ENCODE measurements at regions not wholly inside any gene's neighbourhood (a gene's known extent, or its start where the extent isn't known, plus 50 kb on each side); places are given as distances from the start of the nearest gene placed in this dataset.
A peak's percentile ranks its signal among the peaks of the same experiment; 100 is the strongest.
"Not testable (repeated sequence)": the region's sequence is repeated elsewhere in the genome, so short reads cannot be mapped to it uniquely, and the experiment has no call there.

DNA sequence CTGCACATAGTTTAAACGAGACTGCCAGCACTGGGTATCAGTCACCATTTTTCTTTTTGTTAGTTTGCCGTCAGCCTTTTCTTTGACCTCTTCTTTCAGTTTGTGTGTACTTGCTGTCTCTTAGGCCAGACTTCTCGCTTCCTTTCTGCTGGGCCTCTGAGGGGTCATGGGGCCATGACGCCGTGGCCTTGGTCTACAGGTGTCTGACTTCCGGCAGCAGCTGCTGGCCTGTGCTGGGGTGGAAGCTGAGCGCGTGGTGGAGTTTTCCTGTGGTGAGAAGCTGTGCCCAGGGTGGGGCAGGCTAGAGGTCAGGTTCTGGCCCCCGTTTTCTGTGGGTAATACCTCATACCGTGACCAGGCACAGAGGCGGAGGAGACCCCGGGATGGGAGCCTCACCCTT, 101.6 kb upstream of the PZP start:
- intact Hi-C loops (cut with micrococcal nuclease; ENCODE audit: unreplicated experiment); H3K4me3 Mint-ChIP-seq (ENCODE audit: low read depth, unreplicated experiment); BruUV-seq (replicated peaks); CTCF ChIA-PET; H3K4me1 Mint-ChIP-seq (ENCODE audit: low read depth, unreplicated experiment); H3K27ac Mint-ChIP-seq (ENCODE audit: unreplicated experiment); DNase-seq; H3K36me3 Mint-ChIP-seq (ENCODE audit: insufficient read depth, unreplicated experiment); H3K9me3 Mint-ChIP-seq (ENCODE audit: low read depth, unreplicated experiment); H3K27me3 Mint-ChIP-seq (ENCODE audit: unreplicated experiment): not testable (repeated sequence)

DNA sequence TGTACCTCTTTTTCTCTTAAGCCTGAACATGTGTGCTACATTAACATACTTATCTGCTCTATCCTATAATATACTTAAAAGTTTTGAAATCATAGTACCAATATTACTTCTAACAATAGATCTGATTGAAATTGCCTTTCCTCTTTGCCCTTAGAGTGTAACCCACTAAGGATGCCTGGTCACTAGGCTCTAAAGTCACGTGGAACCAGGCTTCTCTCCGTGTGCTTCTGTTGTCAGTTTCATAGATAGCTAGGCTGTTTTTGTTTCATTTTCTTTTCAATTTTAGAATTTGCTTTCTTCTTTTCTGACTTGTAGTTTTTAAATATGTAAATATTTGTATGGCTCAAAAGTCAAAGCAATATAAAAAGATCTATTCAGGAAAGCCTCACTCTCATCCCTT, 100.5 kb upstream of the PZP start:
- H3K36me3 Mint-ChIP-seq (ENCODE audit: insufficient read depth, unreplicated experiment); CTCF ChIA-PET; DNase-seq; BruUV-seq (replicated peaks); H3K4me3 Mint-ChIP-seq (ENCODE audit: low read depth, unreplicated experiment); H3K27ac Mint-ChIP-seq (ENCODE audit: unreplicated experiment); intact Hi-C loops (cut with micrococcal nuclease; ENCODE audit: unreplicated experiment); H3K27me3 Mint-ChIP-seq (ENCODE audit: unreplicated experiment); H3K9me3 Mint-ChIP-seq (ENCODE audit: low read depth, unreplicated experiment); H3K4me1 Mint-ChIP-seq (ENCODE audit: low read depth, unreplicated experiment): not testable (repeated sequence)

DNA sequence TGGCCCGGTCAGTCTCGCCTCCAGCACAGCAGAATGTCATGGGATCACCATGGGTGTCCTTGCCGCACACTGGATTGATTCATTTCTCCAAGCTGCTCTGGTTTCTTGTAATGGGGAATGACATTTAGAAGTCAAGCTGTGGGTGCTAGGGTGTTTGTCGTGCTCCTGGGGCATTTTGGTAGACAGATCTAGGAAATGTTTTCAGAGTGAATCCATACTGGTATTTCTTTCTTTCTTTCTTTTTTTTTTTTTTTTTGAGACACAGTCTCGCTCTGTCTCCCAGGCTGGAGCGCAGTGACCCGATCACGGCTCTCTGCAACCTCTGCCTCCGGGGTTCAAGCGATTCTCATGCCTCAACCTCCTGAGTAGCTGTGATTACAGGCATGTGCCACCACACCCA, 100.0 kb upstream of the PZP start:
- DNase-seq; H3K27ac Mint-ChIP-seq (ENCODE audit: unreplicated experiment); H3K36me3 Mint-ChIP-seq (ENCODE audit: insufficient read depth, unreplicated experiment); CTCF ChIA-PET; H3K4me1 Mint-ChIP-seq (ENCODE audit: low read depth, unreplicated experiment); intact Hi-C loops (cut with micrococcal nuclease; ENCODE audit: unreplicated experiment); H3K4me3 Mint-ChIP-seq (ENCODE audit: low read depth, unreplicated experiment); BruUV-seq (replicated peaks); H3K9me3 Mint-ChIP-seq (ENCODE audit: low read depth, unreplicated experiment); H3K27me3 Mint-ChIP-seq (ENCODE audit: unreplicated experiment): not testable (repeated sequence)

DNA sequence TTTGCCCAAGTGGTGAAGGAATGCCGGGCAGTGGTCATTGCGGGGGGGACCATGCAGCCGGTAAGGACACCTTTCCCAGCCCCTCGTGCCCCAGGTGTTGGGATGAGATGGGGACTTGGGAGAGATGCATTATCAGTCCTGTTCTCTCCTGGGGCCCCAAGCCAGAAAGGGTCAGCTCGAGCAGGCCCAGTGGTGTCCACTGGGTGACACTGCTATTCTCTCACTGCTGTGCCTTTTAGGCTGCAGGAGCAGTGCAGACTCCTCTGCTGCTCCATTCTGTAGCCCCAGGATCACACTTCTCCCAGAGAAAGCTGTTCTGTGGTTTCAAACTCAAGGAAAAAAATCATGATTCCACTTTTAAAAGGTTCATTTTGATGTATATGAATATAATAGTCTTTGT, 99.1 kb upstream of the PZP start:
- DNase-seq; H3K4me1 Mint-ChIP-seq (ENCODE audit: low read depth, unreplicated experiment); BruUV-seq (replicated peaks); H3K27ac Mint-ChIP-seq (ENCODE audit: unreplicated experiment); CTCF ChIA-PET; H3K9me3 Mint-ChIP-seq (ENCODE audit: low read depth, unreplicated experiment); H3K36me3 Mint-ChIP-seq (ENCODE audit: insufficient read depth, unreplicated experiment); H3K4me3 Mint-ChIP-seq (ENCODE audit: low read depth, unreplicated experiment); intact Hi-C loops (cut with micrococcal nuclease; ENCODE audit: unreplicated experiment); H3K27me3 Mint-ChIP-seq (ENCODE audit: unreplicated experiment): not testable (repeated sequence)

DNA sequence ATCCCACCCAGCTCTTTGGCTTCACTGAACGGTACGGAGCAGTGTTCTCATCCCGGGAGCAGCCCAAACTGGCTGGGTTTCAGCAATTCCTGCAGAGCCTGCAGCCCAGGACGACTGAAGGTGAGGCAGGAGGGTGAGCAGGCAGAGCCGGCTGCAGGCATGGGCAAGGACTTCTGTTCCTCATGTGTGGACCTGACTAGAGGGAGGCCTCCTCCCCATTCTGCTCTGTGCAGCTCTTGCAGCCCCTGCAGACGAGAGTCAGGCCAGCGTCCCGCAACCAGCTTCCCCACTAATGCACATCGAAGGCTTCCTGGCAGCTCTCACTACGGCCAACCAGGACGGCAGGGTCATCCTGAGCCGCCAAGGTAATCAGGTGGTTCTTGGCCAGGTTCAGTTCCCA, 97.8 kb upstream of the PZP start:
- BruUV-seq (replicated peaks): not testable (repeated sequence)

DNA sequence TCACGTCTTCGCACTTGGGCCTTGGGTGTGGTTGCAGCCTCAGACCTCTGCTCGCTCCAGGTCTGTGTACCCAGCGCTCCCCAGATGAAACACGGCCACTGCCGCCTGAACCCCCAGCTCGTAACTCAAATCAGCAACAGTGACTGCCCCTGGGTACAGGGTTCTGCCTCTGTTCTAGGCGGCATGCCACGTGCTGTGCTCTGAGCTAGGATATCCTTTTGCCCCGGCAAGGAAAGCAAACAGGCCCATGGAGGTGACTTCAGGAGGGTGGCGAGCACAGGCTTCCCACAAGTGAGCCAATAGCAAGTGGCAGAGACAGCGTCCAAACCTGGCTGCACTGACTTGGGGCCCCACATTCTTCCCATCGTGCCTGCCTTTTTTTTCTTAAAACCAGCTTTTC, 96.3 kb upstream of the PZP start:
- H3K36me3 Mint-ChIP-seq (ENCODE audit: insufficient read depth, unreplicated experiment); H3K27ac Mint-ChIP-seq (ENCODE audit: unreplicated experiment); H3K4me3 Mint-ChIP-seq (ENCODE audit: low read depth, unreplicated experiment); H3K27me3 Mint-ChIP-seq (ENCODE audit: unreplicated experiment); intact Hi-C loops (cut with micrococcal nuclease; ENCODE audit: unreplicated experiment); DNase-seq; BruUV-seq (replicated peaks); CTCF ChIA-PET; H3K9me3 Mint-ChIP-seq (ENCODE audit: low read depth, unreplicated experiment); H3K4me1 Mint-ChIP-seq (ENCODE audit: low read depth, unreplicated experiment): not testable (repeated sequence)

More for the DNA sequence above, 97.8 kb upstream of the PZP start:
- H3K4me3 Mint-ChIP-seq (ENCODE audit: low read depth, unreplicated experiment); CTCF ChIA-PET; DNase-seq; intact Hi-C loops (cut with micrococcal nuclease; ENCODE audit: unreplicated experiment); H3K27me3 Mint-ChIP-seq (ENCODE audit: unreplicated experiment); H3K27ac Mint-ChIP-seq (ENCODE audit: unreplicated experiment); H3K36me3 Mint-ChIP-seq (ENCODE audit: insufficient read depth, unreplicated experiment); H3K4me1 Mint-ChIP-seq (ENCODE audit: low read depth, unreplicated experiment); H3K9me3 Mint-ChIP-seq (ENCODE audit: low read depth, unreplicated experiment): not testable (repeated sequence)

DNA sequence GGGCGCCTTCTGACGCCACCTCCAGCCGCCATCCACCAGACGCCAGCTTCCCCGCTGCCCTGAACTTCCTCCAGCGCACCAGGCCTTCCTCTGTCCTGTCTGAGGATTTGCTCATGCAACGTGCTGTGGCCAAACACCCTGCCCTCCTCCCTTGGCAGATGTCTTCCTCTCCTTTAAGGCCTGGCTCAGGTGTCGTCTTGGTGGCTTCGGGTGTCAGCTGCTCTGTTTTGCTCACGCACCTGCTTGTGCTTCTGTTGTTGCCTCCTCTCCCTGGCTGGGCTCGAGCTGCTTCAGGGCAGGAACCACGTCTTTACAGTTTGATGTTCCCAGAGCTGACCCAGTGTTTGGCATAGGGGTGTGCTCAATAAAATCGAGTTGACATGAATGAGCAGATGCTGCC, 87.7 kb upstream of the PZP start:
- intact Hi-C loops (cut with micrococcal nuclease; ENCODE audit: unreplicated experiment); BruUV-seq (replicated peaks); CTCF ChIA-PET; H3K27ac Mint-ChIP-seq (ENCODE audit: unreplicated experiment); DNase-seq; H3K27me3 Mint-ChIP-seq (ENCODE audit: unreplicated experiment); H3K36me3 Mint-ChIP-seq (ENCODE audit: insufficient read depth, unreplicated experiment); H3K4me3 Mint-ChIP-seq (ENCODE audit: low read depth, unreplicated experiment); H3K9me3 Mint-ChIP-seq (ENCODE audit: low read depth, unreplicated experiment); H3K4me1 Mint-ChIP-seq (ENCODE audit: low read depth, unreplicated experiment): not testable (repeated sequence)

DNA sequence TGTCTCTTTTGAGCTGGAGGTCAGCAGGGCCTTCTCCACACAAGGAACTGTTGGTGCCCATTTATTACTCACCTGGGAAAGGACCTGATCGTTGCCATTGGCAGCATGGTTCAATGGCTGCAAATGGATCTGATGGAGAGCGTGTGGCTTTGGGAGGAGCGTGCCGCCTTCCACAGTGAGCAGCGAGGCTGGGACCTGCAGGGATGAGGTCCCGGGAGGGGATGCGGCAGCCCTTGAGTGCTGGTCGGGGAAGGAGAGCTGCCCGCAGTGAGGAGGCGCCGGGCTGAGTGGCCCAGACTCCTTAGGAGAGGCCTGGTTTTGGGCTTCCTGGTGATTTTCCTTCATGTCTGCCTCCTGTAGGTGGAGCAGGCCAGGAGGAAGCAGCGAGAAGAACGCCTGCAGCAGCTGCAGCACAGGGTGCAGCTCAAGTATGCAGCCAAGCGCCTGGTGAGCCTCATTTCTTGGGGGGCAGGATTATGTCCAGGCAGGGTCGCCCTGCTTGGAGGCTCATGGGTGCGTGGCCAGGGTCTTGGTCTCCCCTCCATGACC, 86.0 kb upstream of the PZP start:
- H3K27me3 Mint-ChIP-seq (ENCODE audit: unreplicated experiment); H3K36me3 Mint-ChIP-seq (ENCODE audit: insufficient read depth, unreplicated experiment); intact Hi-C loops (cut with micrococcal nuclease; ENCODE audit: unreplicated experiment); CTCF ChIA-PET; H3K9me3 Mint-ChIP-seq (ENCODE audit: low read depth, unreplicated experiment); DNase-seq; H3K4me1 Mint-ChIP-seq (ENCODE audit: low read depth, unreplicated experiment); H3K27ac Mint-ChIP-seq (ENCODE audit: unreplicated experiment); BruUV-seq (replicated peaks); H3K4me3 Mint-ChIP-seq (ENCODE audit: low read depth, unreplicated experiment): not testable (repeated sequence)

DNA sequence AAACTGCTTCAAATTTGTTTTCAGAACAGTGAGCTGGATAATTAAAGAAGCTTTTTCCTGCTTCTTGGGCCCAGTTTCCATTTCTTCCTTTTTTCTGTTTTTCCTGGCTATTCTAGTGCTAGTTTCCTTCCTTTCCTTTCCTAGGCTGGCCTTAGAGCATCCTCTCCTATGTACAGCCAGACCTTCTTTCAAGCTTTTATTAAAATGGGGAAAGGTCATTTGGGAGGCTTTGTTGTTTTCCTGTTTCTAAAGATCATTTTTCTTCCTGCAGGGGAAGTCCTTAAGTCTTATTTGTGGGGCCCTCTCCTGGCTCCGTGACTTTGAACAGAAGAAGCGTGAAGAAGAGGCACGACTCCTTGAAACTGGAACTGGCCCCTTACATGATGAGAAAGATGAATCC, 85.2 kb upstream of the PZP start:
- H3K9me3 Mint-ChIP-seq (ENCODE audit: low read depth, unreplicated experiment); intact Hi-C loops (cut with micrococcal nuclease; ENCODE audit: unreplicated experiment); DNase-seq; CTCF ChIA-PET; H3K4me1 Mint-ChIP-seq (ENCODE audit: low read depth, unreplicated experiment); H3K27me3 Mint-ChIP-seq (ENCODE audit: unreplicated experiment); H3K4me3 Mint-ChIP-seq (ENCODE audit: low read depth, unreplicated experiment); BruUV-seq (replicated peaks); H3K36me3 Mint-ChIP-seq (ENCODE audit: insufficient read depth, unreplicated experiment); H3K27ac Mint-ChIP-seq (ENCODE audit: unreplicated experiment): not testable (repeated sequence)

DNA sequence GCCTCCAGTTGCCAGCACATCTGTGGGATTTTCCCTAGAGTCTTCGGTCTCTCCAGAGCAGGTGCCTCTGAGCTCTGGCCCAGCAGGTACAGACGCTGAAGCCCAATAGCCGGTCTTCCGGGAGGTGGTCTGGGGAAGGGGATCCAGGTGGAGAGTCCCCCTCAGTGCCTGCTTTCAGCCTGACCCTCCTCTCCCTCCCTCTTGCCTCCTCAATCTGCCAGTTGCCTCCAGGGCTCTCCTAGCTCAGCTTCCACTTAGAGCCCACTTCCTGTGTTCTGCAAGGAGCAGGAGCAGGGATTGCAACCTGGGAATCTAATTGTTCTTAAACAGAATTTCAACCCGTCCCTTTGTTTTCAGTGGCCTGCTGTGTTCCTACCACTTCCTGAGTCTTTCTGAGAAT, 81.8 kb upstream of the PZP start:
- H3K36me3 Mint-ChIP-seq (ENCODE audit: insufficient read depth, unreplicated experiment); H3K27ac Mint-ChIP-seq (ENCODE audit: unreplicated experiment); H3K9me3 Mint-ChIP-seq (ENCODE audit: low read depth, unreplicated experiment); BruUV-seq (replicated peaks); H3K4me1 Mint-ChIP-seq (ENCODE audit: low read depth, unreplicated experiment); DNase-seq; intact Hi-C loops (cut with micrococcal nuclease; ENCODE audit: unreplicated experiment); CTCF ChIA-PET; H3K4me3 Mint-ChIP-seq (ENCODE audit: low read depth, unreplicated experiment); H3K27me3 Mint-ChIP-seq (ENCODE audit: unreplicated experiment): not testable (repeated sequence)

DNA sequence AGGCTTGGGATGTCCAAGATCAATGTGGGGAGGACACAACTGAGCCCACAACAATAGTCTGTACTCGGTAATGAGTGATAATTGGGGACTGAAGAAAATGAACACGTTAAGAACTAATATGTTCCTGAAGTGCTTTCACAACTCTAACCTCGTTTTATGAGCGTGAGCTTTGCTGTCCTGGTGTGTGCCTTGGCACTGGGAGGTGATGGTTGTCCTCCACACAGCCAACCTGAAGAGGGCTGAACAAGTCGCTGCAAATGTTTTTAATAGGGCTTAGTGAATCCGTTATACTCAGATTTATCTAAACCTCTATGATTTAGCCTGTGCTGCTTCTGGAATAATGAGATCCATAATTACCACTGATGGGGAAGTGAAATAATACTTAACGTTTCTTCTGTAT, 76.5 kb upstream of the PZP start:
- H3K9me3 Mint-ChIP-seq (ENCODE audit: low read depth, unreplicated experiment); H3K27me3 Mint-ChIP-seq (ENCODE audit: unreplicated experiment); intact Hi-C loops (cut with micrococcal nuclease; ENCODE audit: unreplicated experiment); CTCF ChIA-PET; BruUV-seq (replicated peaks); DNase-seq; H3K27ac Mint-ChIP-seq (ENCODE audit: unreplicated experiment); H3K4me1 Mint-ChIP-seq (ENCODE audit: low read depth, unreplicated experiment): not testable (repeated sequence)
- Mint-ChIP-seq H3K36me3 (ENCODE audit: insufficient read depth, unreplicated experiment) (peaks cover 13% of the 10 kb centered on the region), H3K4me3 (ENCODE audit: low read depth, unreplicated experiment) (peak overlapping the region; percentile 77)

Measured in Calu3 (cell line).